ENCODE measurements at regions not wholly inside any gene's neighbourhood (a gene's known extent, or its start where the extent isn't known, plus 50 kb on each side); places are given as distances from the start of the nearest gene placed in this dataset.

GRCh38 chr12:66832997-66833396, 154.1 kb upstream of the GRIP1 start:
- no peak for ATAC-seq (ENCODE audit: poor library complexity)
- intact Hi-C loops (cut with DNase I), result no loop called here
- no peak for DNase-seq

GRCh38 chr12:66836623-66837310, 157.9 kb upstream of the GRIP1 start:
- ATAC-seq (ENCODE audit: poor library complexity), result no peak
- DNase-seq, result no peak
- intact Hi-C loops (cut with DNase I), result no loop called here

- ATAC-seq (ENCODE audit: poor library complexity) (no peak), DNase-seq (no peak)
- intact Hi-C loops (cut with DNase I), result no loop called here
Measured at GRCh38 chr12:66837311-66837627, 158.4 kb upstream of the GRIP1 start.

- no peak for ATAC-seq (ENCODE audit: poor library complexity)
- no peak for DNase-seq
- intact Hi-C loops (cut with DNase I), result no loop called here
Measured at GRCh38 chr12:66838366-66838765, 159.5 kb upstream of the GRIP1 start.

- DNase-seq (no peak), ATAC-seq (ENCODE audit: poor library complexity) (no peak)
- intact Hi-C loops (cut with DNase I), result no loop called here
Measured at GRCh38 chr12:66848967-66849366, 170.1 kb upstream of the GRIP1 start.

GRCh38 chr12:66851134-66851533, 172.3 kb upstream of the GRIP1 start:
- no peak for ATAC-seq (ENCODE audit: poor library complexity)
- intact Hi-C loops (cut with DNase I), result no loop called here

GRCh38 chr12:66852091-66852490, 173.2 kb upstream of the GRIP1 start:
- ATAC-seq (ENCODE audit: poor library complexity), result no peak
- intact Hi-C loops (cut with DNase I), result no loop called here
- no peak for DNase-seq

More at GRCh38 chr12:66851134-66851533, 172.3 kb upstream of the GRIP1 start:
- DNase-seq, result no peak

GRCh38 chr12:66852765-66853164, 173.9 kb upstream of the GRIP1 start:
- intact Hi-C loops (cut with DNase I), result no loop called here
- DNase-seq (no peak), ATAC-seq (ENCODE audit: poor library complexity) (no peak)

- DNase-seq (no peak), ATAC-seq (ENCODE audit: poor library complexity) (no peak)
- intact Hi-C loops (cut with DNase I), result loop anchor here (2.0 kb wide), 1 partner anchor 171 kb away; no protein-coding TSS in a partner anchor
Measured at GRCh38 chr12:66859751-66860440, 181.0 kb upstream of the GRIP1 start.

GRCh38 chr12:66860752-66861750, 182.2 kb upstream of the GRIP1 start:
- intact Hi-C loops (cut with DNase I), result loop anchor here (2.0 kb wide), 1 partner anchor 172 kb away; no protein-coding TSS in a partner anchor
- peak; percentile 56 for ATAC-seq (ENCODE audit: poor library complexity)
- peak; percentile 47 for DNase-seq

GRCh38 chr12:66862356-66862985, 183.6 kb upstream of the GRIP1 start:
- no peak for ATAC-seq (ENCODE audit: poor library complexity)
- intact Hi-C loops (cut with DNase I), result no loop called here
- DNase-seq, result no peak

- intact Hi-C loops (cut with DNase I), result no loop called here
- no peak for ATAC-seq (ENCODE audit: poor library complexity)
- DNase-seq, result no peak
Measured at GRCh38 chr12:66863276-66863675, 184.4 kb upstream of the GRIP1 start.

GRCh38 chr12:66877925-66878324, 199.0 kb upstream of the GRIP1 start:
- intact Hi-C loops (cut with DNase I), result no loop called here
- no peak for ATAC-seq (ENCODE audit: poor library complexity)
- no peak for DNase-seq

- DNase-seq (no peak), ATAC-seq (ENCODE audit: poor library complexity) (peak; percentile 51)
- intact Hi-C loops (cut with DNase I), result no loop called here
Measured at GRCh38 chr12:66879409-66879808, 200.5 kb upstream of the GRIP1 start.

- intact Hi-C loops (cut with DNase I), result no loop called here
- no peak for DNase-seq
- ATAC-seq (ENCODE audit: poor library complexity), result no peak
Measured at GRCh38 chr12:66881386-66881785, 202.5 kb upstream of the GRIP1 start.

- intact Hi-C loops (cut with DNase I), result no loop called here
- ATAC-seq (ENCODE audit: poor library complexity) (no peak), DNase-seq (no peak)
Measured at GRCh38 chr12:66884091-66884490, 205.2 kb upstream of the GRIP1 start.

GRCh38 chr12:66885115-66885875, 206.4 kb upstream of the GRIP1 start:
- intact Hi-C loops (cut with DNase I), result no loop called here
- ATAC-seq (ENCODE audit: poor library complexity) (no peak), DNase-seq (no peak)

- no peak for ATAC-seq (ENCODE audit: poor library complexity)
- intact Hi-C loops (cut with DNase I), result no loop called here
- no peak for DNase-seq
Measured at GRCh38 chr12:66896797-66897196, 217.9 kb upstream of the GRIP1 start.

Measured in Right ventricle myocardium superior (tissue), 1 donor.